T-cell (primary cell): ENCODE measurements at regions not wholly inside any gene's neighbourhood (a gene's known extent, or its start where the extent isn't known, plus 50 kb on each side); places are given as distances from the start of the nearest gene placed in this dataset.
"Not testable (repeated sequence)": the region's sequence is repeated elsewhere in the genome, so short reads cannot be mapped to it uniquely, and the experiment has no call there.

ENCODE experiments used
- ATAC-seq, 4 experiments: fragments of 200-7000 bp in 3 of 4; fragments of 150-1000 bp in 1 of 4; cut with Tn5 transposase; replicated peaks in 1 of 4; 1 replicate in 3 of 4; 2 replicates in 1 of 4; pipeline ENCODE4 v1.10.0; 2021; ENCODE audit warnings: moderate library complexity in 3 of 4, mild to moderate bottlenecking in 2 of 4, moderate number of reproducible peaks in 1 of 4
- CTCF ChIA-PET, 2 donors: fragments of 300-600 bp; sonication (Branson Sonifier 250); formaldehyde crosslinking; loops; one replicate each; lab custom pipeline; 2022; ENCODE audit warnings: antibody characterized with exemption in 2 of 2; lab: Charles Lee
- POLR2A ChIA-PET, 2 donors: fragments of 300-600 bp; sonication (Branson Sonifier 250); formaldehyde crosslinking; loops; one replicate each; lab custom pipeline; 2022; ENCODE audit warnings: antibody characterized with exemption in 2 of 2; lab: Charles Lee
- DNase-seq, 35 experiments: peaks; one replicate each; pipeline versions ENCODE4 v3.0.0 to v3.0.0-alpha.2; 2013 to 2023
- H3K27ac ChIP-seq: one replicate; pipeline ENCODE4 v1.5.1; 2013; ENCODE audit warnings: low read length
- H3K27me3 ChIP-seq, 2 experiments: replicated peaks in 1 of 2; 1 replicate in 1 of 2; 2 replicates in 1 of 2; pipeline versions ENCODE4 v1.6.1 to v1.7.0; 2013; ENCODE audit warnings: low read length in 1 of 2, mixed read lengths in 1 of 2; ENCODE audit not compliant: control insufficient read depth in 2 of 2, insufficient read depth in 2 of 2; ENCODE audit errors: extremely low read depth in 1 of 2
- H3K36me3 ChIP-seq, 2 donors: 1 replicate in 1 of 2; 2 replicates in 1 of 2; pipeline versions ENCODE4 v1.6.1 to v1.7.0; 2013; ENCODE audit warnings: low read length in 1 of 2; ENCODE audit not compliant: control insufficient read depth in 2 of 2, insufficient read depth in 1 of 2; ENCODE audit errors: extremely low read depth in 1 of 2
- H3K4me1 ChIP-seq, 2 experiments: 1 replicate in 1 of 2; 2 replicates in 1 of 2; pipeline versions ENCODE4 v1.6.1 to v1.7.0; 2013; ENCODE audit warnings: low read length in 2 of 2, mixed read lengths in 1 of 2; ENCODE audit not compliant: insufficient read depth in 2 of 2, control insufficient read depth in 1 of 2; ENCODE audit errors: extremely low read depth in 1 of 2
- H3K4me3 ChIP-seq, 2 donors: 1 replicate in 1 of 2; 2 replicates in 1 of 2; pipeline versions ENCODE4 v1.5.1 to v1.7.0; 2013; ENCODE audit warnings: mild to moderate bottlenecking in 2 of 2, low read length in 1 of 2, moderate library complexity in 1 of 2; ENCODE audit not compliant: control insufficient read depth in 1 of 2; ENCODE audit errors: extremely low read depth in 1 of 2
- H3K9me3 ChIP-seq: 2 replicates; pipeline ENCODE4 v1.7.0; 2013
- H3K27ac Mint-ChIP-seq, 2 donors: one replicate each; pipeline ENCODE4 v1.8.0; 2020 to 2021; ENCODE audit warnings: mild to moderate bottlenecking in 2 of 2, mixed read lengths in 2 of 2
- H3K27me3 Mint-ChIP-seq, 2 donors: one replicate each; pipeline ENCODE4 v1.8.0; 2021 to 2022; ENCODE audit warnings: mixed read lengths in 2 of 2
- H3K36me3 Mint-ChIP-seq: one replicate; pipeline ENCODE4 v1.8.0; 2021; ENCODE audit warnings: mixed read lengths
- H3K4me1 Mint-ChIP-seq, 3 donors: one replicate each; pipeline ENCODE4 v1.8.0; 2020 to 2022; ENCODE audit warnings: mixed read lengths in 3 of 3, mild to moderate bottlenecking in 1 of 3
- H3K4me3 Mint-ChIP-seq, 3 donors: one replicate each; pipeline ENCODE4 v1.8.0; 2020 to 2022; ENCODE audit warnings: mild to moderate bottlenecking in 3 of 3, mixed read lengths in 3 of 3, moderate library complexity in 3 of 3
- H3K9me3 Mint-ChIP-seq, 3 donors: one replicate each; pipeline ENCODE4 v1.8.0; 2020 to 2022; ENCODE audit warnings: mixed read lengths in 3 of 3
- WGBS: methylation state at CpG from one replicate; pipeline ENCODE4 v1.1.5; 2013; ENCODE audit warnings: missing lambda C conversion rate; ENCODE audit not compliant: insufficient coverage; 5-methylcytosine and 5-hydroxymethylcytosine counted together

GRCh38 chr1:235052067-235053008 lies 76.3 kb downstream of the TOMM20 start:
- no peaks in the 10 kb centered on the region for H3K27me3 ChIP-seq
- Mint-ChIP-seq H3K4me1 (peaks cover 0 to 10% (median 6%) of the 10 kb centered on the region in 3 donors), H3K4me3 (no peak overlapping the region), H3K36me3 (no peaks in the 10 kb centered on the region), H3K9me3 (no peaks in the 10 kb centered on the region), H3K27ac (no peak overlapping the region), H3K27me3 (no peaks in the 10 kb centered on the region)
- H3K4me3 ChIP-seq, result no peak overlapping the region
- ATAC-seq, result no peak
- POLR2A ChIA-PET, result no interaction called here
- no peaks in the 10 kb centered on the region for H3K9me3 ChIP-seq
- H3K36me3 ChIP-seq, result no peaks in the 10 kb centered on the region
- no peak for DNase-seq
- CTCF ChIA-PET, result no interaction called here
- H3K4me1 ChIP-seq, result peaks cover 0 to 8% of the 10 kb centered on the region in 2 experiments
- no peak overlapping the region for H3K27ac ChIP-seq
- 100% methylated on average over 5 of the region's 12 CpGs for WGBS

DNA sequence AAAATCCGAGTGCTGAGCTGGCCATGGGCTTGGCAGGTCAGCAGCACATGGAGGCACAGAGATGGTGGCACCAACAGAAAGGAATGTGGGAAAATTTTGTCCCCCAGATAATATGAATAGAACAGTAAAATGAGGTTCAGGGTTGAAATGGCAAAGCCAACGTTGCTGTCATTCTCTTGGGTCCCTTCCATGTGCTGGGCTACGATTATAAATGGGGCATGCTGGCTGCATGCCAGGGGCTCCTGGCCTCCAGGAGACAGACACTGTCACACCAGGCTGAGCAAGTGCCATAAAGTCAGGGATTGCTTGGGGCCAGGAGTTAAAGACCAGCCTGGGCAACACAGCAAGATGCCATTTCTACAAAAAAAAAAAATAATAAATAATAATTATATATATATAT lies 77.1 kb downstream of the TOMM20 start:
- ChIA-PET CTCF (no interaction called here), POLR2A (no interaction called here)
- WGBS, result 88% methylated on average over 3 of the region's 3 CpGs
- Histone ChIP-seq H3K27ac (no peak overlapping the region), H3K36me3 (no peaks in the 10 kb centered on the region), H3K9me3 (no peaks in the 10 kb centered on the region), H3K4me3 (no peak overlapping the region), H3K4me1 (peaks cover 0 to 8% of the 10 kb centered on the region in 2 experiments), H3K27me3 (no peaks in the 10 kb centered on the region)
- Mint-ChIP-seq H3K36me3 (no peaks in the 10 kb centered on the region), H3K9me3 (no peaks in the 10 kb centered on the region), H3K4me3 (no peak overlapping the region), H3K27me3 (no peaks in the 10 kb centered on the region), H3K4me1 (peaks cover 0 to 12% (median 6%) of the 10 kb centered on the region in 3 donors), H3K27ac (no peak overlapping the region)
- no peak for DNase-seq
- no peak for ATAC-seq

DNA sequence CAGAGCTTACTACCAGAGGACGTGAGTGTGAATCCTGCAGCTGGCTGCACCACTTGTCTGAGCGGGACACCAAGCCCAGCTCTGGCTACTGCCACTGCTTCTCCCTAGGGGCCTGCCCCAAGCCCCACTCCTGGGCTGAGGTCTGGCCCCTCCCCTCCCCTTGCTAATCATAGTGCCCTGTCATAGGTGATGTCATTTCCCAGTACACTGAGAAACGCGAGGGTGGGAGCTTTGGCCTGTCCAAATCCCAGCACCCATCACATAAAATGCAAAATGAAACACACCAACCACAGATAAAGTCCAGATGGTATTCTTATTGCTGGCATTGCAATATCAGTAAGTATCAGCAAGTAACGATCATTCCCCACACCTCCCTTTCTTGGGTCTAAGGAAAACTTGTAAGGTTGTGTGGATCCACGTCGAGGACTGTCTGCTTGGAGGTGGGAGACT lies 77.7 kb downstream of the TOMM20 start:
- H3K27me3 ChIP-seq, result no peaks in the 10 kb centered on the region
- Mint-ChIP-seq H3K27me3 (no peaks in the 10 kb centered on the region), H3K36me3 (no peaks in the 10 kb centered on the region), H3K4me3 (no peak overlapping the region), H3K27ac (no peak overlapping the region), H3K4me1 (peaks cover 0 to 15% (median 6%) of the 10 kb centered on the region in 3 donors), H3K9me3 (no peaks in the 10 kb centered on the region)
- CTCF ChIA-PET, result interaction anchor here in 1 of 2 donors (1.0 kb wide), 1 partner anchor 40 kb away, joined by 3 read pairs; no protein-coding TSS in a partner anchor
- ATAC-seq (no peak), DNase-seq (no peak)
- WGBS, result 88% methylated on average over 2 of the region's 7 CpGs
- H3K36me3 ChIP-seq, result no peaks in the 10 kb centered on the region
- H3K27ac ChIP-seq, result no peak overlapping the region
- H3K4me1 ChIP-seq, result peaks cover 0 to 8% of the 10 kb centered on the region in 2 experiments
- POLR2A ChIA-PET, result no interaction called here
- no peak overlapping the region for H3K4me3 ChIP-seq
- no peaks in the 10 kb centered on the region for H3K9me3 ChIP-seq

- H3K4me3 ChIP-seq, H3K36me3 Mint-ChIP-seq, H3K27me3 ChIP-seq, H3K36me3 ChIP-seq, ATAC-seq, H3K9me3 ChIP-seq, H3K4me1 ChIP-seq, DNase-seq, H3K27me3 Mint-ChIP-seq, H3K4me3 Mint-ChIP-seq, H3K9me3 Mint-ChIP-seq, H3K27ac ChIP-seq, H3K27ac Mint-ChIP-seq: not testable (repeated sequence)
- POLR2A ChIA-PET, result interaction anchor here in 1 of 2 donors (0.6 kb wide), 2 partner anchors 116 to 228 kb away, joined by 3 to 4 read pairs; no protein-coding TSS in a partner anchor
- H3K4me1 Mint-ChIP-seq, result peaks cover 0 to 20% (median 8%) of the 10 kb centered on the region in 3 donors
- CTCF ChIA-PET, result interaction anchor here (0.5 to 1.0 kb wide), 3 partner anchors 8 to 41 kb away, joined by 3 read pairs; no protein-coding TSS in a partner anchor
- whole genome bisulfite sequencing, result 91% methylated on average over 15 of the region's 21 CpGs
These were observed 78.8 kb downstream of the TOMM20 start for GRCh38 chr1:235049716-235050378.

DNA sequence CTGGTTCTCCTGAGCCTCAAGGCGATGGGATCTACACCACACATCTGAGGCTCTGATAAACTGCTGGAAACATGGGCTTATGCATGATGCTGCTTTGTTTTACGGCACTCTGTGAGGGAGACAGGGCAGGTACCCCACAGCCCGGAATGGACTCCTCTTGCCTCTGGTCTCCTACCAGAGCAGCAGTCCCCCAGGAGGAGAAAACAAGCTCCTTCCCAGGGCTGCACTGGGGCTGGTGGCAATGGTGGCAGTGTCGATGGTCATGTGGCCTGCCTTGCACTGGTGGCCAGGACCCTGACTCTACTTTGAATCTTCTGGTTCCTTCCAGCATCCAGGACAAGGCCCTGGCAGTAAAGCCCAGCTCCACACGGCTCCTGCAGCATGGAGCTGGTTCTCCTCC lies 79.4 kb downstream of the TOMM20 start:
- ATAC-seq (no peak), DNase-seq (no peak)
- Mint-ChIP-seq H3K9me3 (no peaks in the 10 kb centered on the region), H3K36me3 (no peaks in the 10 kb centered on the region), H3K4me3 (no peak overlapping the region), H3K27ac (no peak overlapping the region), H3K27me3 (no peaks in the 10 kb centered on the region), H3K4me1 (peaks cover 0 to 24% (median 11%) of the 10 kb centered on the region in 3 donors)
- no peaks in the 10 kb centered on the region for H3K36me3 ChIP-seq
- H3K4me1 ChIP-seq, result peaks cover 0 to 8% of the 10 kb centered on the region in 2 experiments
- WGBS, result 95% methylated on average over 4 of the region's 5 CpGs
- CTCF ChIA-PET, result interaction anchor here (0.5 to 0.6 kb wide), 2 partner anchors 8 to 16 kb away, joined by 3 read pairs; no protein-coding TSS in a partner anchor
- H3K4me3 ChIP-seq, result no peak overlapping the region
- H3K27ac ChIP-seq, result no peak overlapping the region
- no peaks in the 10 kb centered on the region for H3K9me3 ChIP-seq
- H3K27me3 ChIP-seq, result no peaks in the 10 kb centered on the region
- POLR2A ChIA-PET, result interaction anchor here in 1 of 2 donors (0.6 to 0.7 kb wide), 3 partner anchors 75 to 545 kb away, joined by 3 to 11 read pairs (median 9); no protein-coding TSS in a partner anchor

DNA sequence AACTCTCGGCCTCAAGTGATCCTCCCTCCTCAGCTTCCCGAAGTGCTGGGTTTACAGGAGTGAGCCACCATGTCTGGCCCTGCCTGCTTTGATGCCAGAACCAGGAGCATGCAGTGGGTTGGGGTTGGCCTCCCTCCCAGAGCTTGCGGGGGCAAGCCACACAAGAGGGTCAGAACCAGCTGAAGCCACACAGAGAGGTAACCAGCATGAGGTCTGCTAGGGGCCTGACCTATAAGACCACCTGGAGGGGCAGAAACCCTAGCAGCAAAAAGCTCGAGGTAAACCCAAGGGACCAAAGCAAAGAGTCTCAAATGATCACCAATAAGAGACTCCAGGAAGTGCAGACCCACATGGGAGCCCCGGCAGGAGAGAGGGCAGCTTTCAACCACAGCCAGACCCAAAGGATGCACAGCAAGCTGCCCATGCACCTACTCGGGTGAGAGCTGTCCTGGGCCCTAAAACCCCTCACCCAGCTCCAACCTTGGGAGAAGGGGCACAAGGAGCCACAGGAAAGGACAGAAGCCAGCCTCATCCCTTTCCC lies 81.2 kb downstream of the TOMM20 start:
- peaks cover 0 to 29% (median 11%) of the 10 kb centered on the region in 3 donors for H3K4me1 Mint-ChIP-seq
- H3K27me3 Mint-ChIP-seq, result no peaks in the 10 kb centered on the region
- H3K27ac Mint-ChIP-seq, result no peak overlapping the region
- H3K9me3 ChIP-seq, result no peaks in the 10 kb centered on the region
- H3K4me3 Mint-ChIP-seq, result no peak overlapping the region
- WGBS, result 48% methylated on average over 4 of the region's 6 CpGs
- ATAC-seq (no peak), DNase-seq (no peak)
- H3K36me3 Mint-ChIP-seq, result no peaks in the 10 kb centered on the region
- ChIA-PET POLR2A (interaction anchor here in 1 of 2 donors (0.7 kb wide), 1 partner anchor 444 kb away, joined by 3 read pairs; no protein-coding TSS in a partner anchor), CTCF (no interaction called here)
- no peaks in the 10 kb centered on the region for H3K9me3 Mint-ChIP-seq
- no peaks in the 10 kb centered on the region for H3K36me3 ChIP-seq
- no peaks in the 10 kb centered on the region for H3K27me3 ChIP-seq
- H3K4me1 ChIP-seq, result peaks cover 0 to 14% of the 10 kb centered on the region in 2 experiments
- no peak overlapping the region for H3K27ac ChIP-seq
- H3K4me3 ChIP-seq, result no peak overlapping the region
